SK-N-MC (cell line): ENCODE measurements at regions not wholly inside any gene's neighbourhood (a gene's known extent, or its start where the extent isn't known, plus 50 kb on each side); places are given as distances from the start of the nearest gene placed in this dataset.

Source experiments
- EZH2 ChIP-seq: fragments of 200-600 bp; sonication (generic); IDR thresholded peaks from one replicate; pipeline ENCODE4 v1.6.1; 2017; ENCODE audit warnings: antibody characterized with exemption
- POLR2AphosphoS5 ChIP-seq: IDR thresholded peaks from 2 replicates; pipeline ENCODE4 v1.6.1; 2012; ENCODE audit warnings: mild to moderate bottlenecking, low read depth, low read length, borderline replicate concordance

DNA sequence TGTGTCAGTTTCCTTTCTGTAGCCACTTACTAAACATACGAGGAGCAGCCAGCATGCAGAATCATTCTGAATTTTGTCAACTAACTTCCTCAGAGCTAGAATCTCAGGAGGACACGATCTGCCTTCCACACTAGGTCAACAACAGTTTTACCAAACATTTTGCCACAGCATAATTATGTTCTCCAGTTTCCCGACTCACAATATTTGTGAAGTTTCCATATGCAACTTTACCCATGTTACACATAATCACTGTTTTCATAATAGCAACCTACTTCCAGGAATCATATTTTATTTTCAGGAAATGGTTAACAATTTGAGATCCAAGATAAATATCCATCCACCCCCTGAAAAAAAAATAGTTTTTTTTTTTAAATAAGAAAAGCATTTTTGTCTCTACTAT, 595.0 kb downstream of the PYDC2 start:
- TF ChIP-seq POLR2AphosphoS5 (no peak), EZH2 (no peak)
